HCT116 (cell line): ENCODE measurements at regions not wholly inside any gene's neighbourhood (a gene's known extent, or its start where the extent isn't known, plus 50 kb on each side); places are given as distances from the start of the nearest gene placed in this dataset.

Source experiments
- ATAC-seq: fragments of 200-7000 bp; cut with Tn5 transposase; 2 replicates; pipeline ENCODE4 v1.9.1; 2020; ENCODE audit warnings: mild to moderate bottlenecking, moderate library complexity
- BruUV-seq: library from RNA; stranded (reverse); fragments of 400-500 nt; replicated peaks from 2 replicates; lab custom pipeline; 2021; lab: Mats Ljungman, UMichigan
- CTCF ChIA-PET: fragments of 300-600 bp; sonication (Branson Sonifier 250); formaldehyde crosslinking; loops from one replicate; lab custom pipeline; 2021; ENCODE audit warnings: antibody characterized with exemption; lab: Charles Lee
- POLR2A ChIA-PET: fragments of 300-600, 350-600 bp; sonication (Branson Sonifier 250); formaldehyde crosslinking; loops from one replicate; lab custom pipeline; 2021; ENCODE audit warnings: antibody characterized with exemption; lab: Charles Lee
- RAD21 ChIA-PET, 2 experiments: fragments of 300-600 bp; sonication (Branson Sonifier 250); formaldehyde crosslinking; loops; one replicate each; lab custom pipeline; 2023; ENCODE audit warnings: low total read pairs in 2 of 2; ENCODE audit not compliant: uncharacterized antibody in 2 of 2, unreplicated experiment in 2 of 2, low non-redundant PET in 1 of 2; lab: Charles Lee
- DNase-seq: peaks from one replicate; pipeline ENCODE4 v3.0.0-alpha.2; 2010; ENCODE audit warnings: low read depth, low spot score
- H2AFZ ChIP-seq: fragments of 200-600 bp; shearing (Covaris generic), sonication (generic); 2 replicates; pipeline ENCODE4 v1.6.1; 2017; ENCODE audit warnings: low read depth, mixed run types, mixed read lengths, antibody characterized with exemption, low read length; ENCODE audit not compliant: poor library complexity, severe bottlenecking
- H3K27ac ChIP-seq: 2 replicates; pipeline ENCODE4 v1.5.1; 2012; ENCODE audit warnings: low read depth, low read length
- H3K27me3 ChIP-seq: fragments of 200-600 bp; sonication (generic); 2 replicates; pipeline ENCODE4 v1.6.1; 2016; ENCODE audit warnings: mixed run types, low read length, mixed read lengths; ENCODE audit not compliant: insufficient read depth
- H3K36me3 ChIP-seq, 2 experiments: fragments of 200-500 bp in 1 of 2; fragments of 200-600 bp in 1 of 2; sonication (Bioruptor generic) in 1 of 2; sonication (generic) in 1 of 2; 2 replicates each; pipeline versions ENCODE4 v1.5.1 to v1.6.1; 2014 to 2016; ENCODE audit warnings: low read length in 2 of 2, inconsistent platforms in 1 of 2, mixed read lengths in 1 of 2, mixed run types in 1 of 2; ENCODE audit not compliant: insufficient read depth in 2 of 2, control insufficient read depth in 1 of 2
- H3K4me1 ChIP-seq, 2 experiments: fragments of 200-600 bp in 1 of 2; sonication (generic) in 1 of 2; 2 replicates each; pipeline versions ENCODE4 v1.5.1 to v1.6.1; 2012 to 2017; ENCODE audit warnings: low read length in 2 of 2, inconsistent platforms in 1 of 2, mild to moderate bottlenecking in 1 of 2, mixed read lengths in 1 of 2, mixed run types in 1 of 2, moderate library complexity in 1 of 2; ENCODE audit not compliant: insufficient read depth in 2 of 2, control insufficient read depth in 1 of 2
- H3K4me2 ChIP-seq: fragments of 200-600 bp; sonication (generic); 2 replicates; pipeline ENCODE4 v1.6.1; 2017; ENCODE audit warnings: mixed run types, low read length, mixed read lengths
- H3K4me3 ChIP-seq, 2 experiments: fragments of 200-600 bp in 1 of 2; sonication (generic) in 1 of 2; replicated peaks in 1 of 2; 2 replicates each; pipeline ENCODE4 v1.5.1; 2011 to 2016; ENCODE audit warnings: low read length in 2 of 2, control low read depth in 1 of 2, low read depth in 1 of 2, mild to moderate bottlenecking in 1 of 2, mixed read lengths in 1 of 2, mixed run types in 1 of 2
- H3K79me2 ChIP-seq: fragments of 200-600 bp; sonication (generic); 2 replicates; pipeline ENCODE4 v1.6.1; 2017; ENCODE audit warnings: mild to moderate bottlenecking, mixed run types, low read length, moderate library complexity, mixed read lengths; ENCODE audit not compliant: insufficient read depth
- H3K9ac ChIP-seq: fragments of 200-600 bp; sonication (generic); 2 replicates; pipeline ENCODE4 v1.6.1; 2016; ENCODE audit warnings: low read length, mixed read lengths
- H3K9me2 ChIP-seq: fragments of 200-600 bp; sonication (generic), shearing (Covaris generic); 2 replicates; pipeline ENCODE4 v1.6.1; 2017; ENCODE audit warnings: mixed run types, mild to moderate bottlenecking, moderate library complexity; ENCODE audit not compliant: insufficient read depth
- H3K9me3 ChIP-seq, 2 experiments: fragments of 200-500 bp in 1 of 2; fragments of 200-600 bp in 1 of 2; sonication (Bioruptor generic) in 1 of 2; sonication (generic) in 1 of 2; 2 replicates each; pipeline ENCODE4 v1.6.1; 2014 to 2017; ENCODE audit warnings: low read length in 2 of 2, mixed read lengths in 2 of 2, inconsistent platforms in 1 of 2, low read depth in 1 of 2, mild to moderate bottlenecking in 1 of 2, mixed run types in 1 of 2, moderate library complexity in 1 of 2; ENCODE audit not compliant: control insufficient read depth in 1 of 2, insufficient read depth in 1 of 2
- H4K20me1 ChIP-seq: fragments of 200-600 bp; sonication (generic), shearing (Covaris generic); 2 replicates; pipeline ENCODE4 v1.6.1; 2017; ENCODE audit warnings: mixed run types, mild to moderate bottlenecking, moderate library complexity; ENCODE audit not compliant: insufficient read depth
- CBX3 ChIP-seq: IDR thresholded peaks from 2 replicates; pipeline ENCODE4 v1.6.1; 2012; ENCODE audit warnings: low read depth
- CEBPB ChIP-seq: IDR thresholded peaks from 2 replicates; pipeline ENCODE4 v1.6.1; 2012; ENCODE audit warnings: low read depth
- EGR1 ChIP-seq: IDR thresholded peaks from 2 replicates; pipeline ENCODE4 v1.6.1; 2012; ENCODE audit warnings: low read depth
- ELF1 ChIP-seq: IDR thresholded peaks from 2 replicates; pipeline ENCODE4 v1.6.1; 2012; ENCODE audit warnings: low read depth, borderline replicate concordance
- EZH2 ChIP-seq: fragments of 200-600 bp; sonication (generic); IDR thresholded peaks from 2 replicates; pipeline ENCODE4 v1.6.1; 2017; ENCODE audit warnings: antibody characterized with exemption, mixed run types
- EZH2phosphoT487 ChIP-seq: fragments of 200-600 bp; IDR thresholded peaks from 2 replicates; pipeline ENCODE4 v1.6.1; 2018; ENCODE audit warnings: antibody characterized with exemption, borderline replicate concordance
- FOSL1 ChIP-seq: IDR thresholded peaks from 2 replicates; pipeline ENCODE4 v1.6.1; 2012; ENCODE audit warnings: low read depth
- JUND ChIP-seq: IDR thresholded peaks from 2 replicates; pipeline ENCODE4 v1.6.1; 2012
- POLR2A ChIP-seq: IDR thresholded peaks from 2 replicates; pipeline ENCODE4 v1.7.0; 2011; ENCODE audit warnings: borderline replicate concordance; ENCODE audit not compliant: insufficient read depth, insufficient read length; ENCODE audit errors: extremely low read depth
- POLR2AphosphoS5 ChIP-seq: IDR thresholded peaks from 2 replicates; pipeline ENCODE4 v1.6.1; 2011; ENCODE audit warnings: mild to moderate bottlenecking, low read depth, low read length, moderate library complexity
- RAD21 ChIP-seq: IDR thresholded peaks from 2 replicates; pipeline ENCODE4 v1.6.1; 2012; ENCODE audit warnings: low read depth, mild to moderate bottlenecking
- SIN3A ChIP-seq: IDR thresholded peaks from 2 replicates; pipeline ENCODE4 v1.6.1; 2012; ENCODE audit warnings: low read depth
- TCF7L2 ChIP-seq: IDR thresholded peaks from 2 replicates; pipeline ENCODE4 v1.7.0; 2011; ENCODE audit warnings: borderline replicate concordance, inconsistent platforms; ENCODE audit not compliant: insufficient read depth, insufficient read length; ENCODE audit errors: extremely low read depth
- ZFX ChIP-seq: fragments of 450-650 bp; IDR thresholded peaks from 2 replicates; pipeline ENCODE4 v1.6.1; 2017
- intact Hi-C: fragments of 100-400 bp; cut with micrococcal nuclease; formaldehyde crosslinking; loops from 2 replicates; pipeline ENCODE4 v1.10.0; 2022
- TF ChIP-seq, protein P1 (sequence below): IDR thresholded peaks from 2 replicates; pipeline ENCODE4 v1.6.1; 2012; ENCODE audit warnings: low read depth
- TF ChIP-seq, protein P2 (sequence below): IDR thresholded peaks from 2 replicates; pipeline ENCODE4 v1.6.1; 2011; ENCODE audit warnings: mild to moderate bottlenecking, low read length, moderate library complexity; ENCODE audit not compliant: insufficient replicate concordance; ENCODE audit errors: extremely low read depth
- TF ChIP-seq, protein P3 (sequence below): IDR thresholded peaks from 2 replicates; pipeline ENCODE4 v1.6.1; 2012
- TF ChIP-seq, protein P4 (sequence below), 3 experiments: fragments of 200-600 bp in 1 of 3; sonication (generic) in 1 of 3; IDR thresholded peaks in 2 of 3; conservative IDR thresholded peaks in 1 of 3; 2 replicates each; pipeline ENCODE4 v1.5.1; 2012 to 2017; ENCODE audit warnings: low read depth in 2 of 3, low read length in 2 of 3, antibody characterized with exemption in 1 of 3, borderline replicate concordance in 1 of 3, control low read depth in 1 of 3, mild to moderate bottlenecking in 1 of 3, mixed read lengths in 1 of 3, mixed run types in 1 of 3, moderate library complexity in 1 of 3; ENCODE audit not compliant: insufficient read depth in 1 of 3
- TF ChIP-seq, protein P5 (sequence below): IDR thresholded peaks from 2 replicates; pipeline ENCODE4 v1.6.1; 2012

DNA sequence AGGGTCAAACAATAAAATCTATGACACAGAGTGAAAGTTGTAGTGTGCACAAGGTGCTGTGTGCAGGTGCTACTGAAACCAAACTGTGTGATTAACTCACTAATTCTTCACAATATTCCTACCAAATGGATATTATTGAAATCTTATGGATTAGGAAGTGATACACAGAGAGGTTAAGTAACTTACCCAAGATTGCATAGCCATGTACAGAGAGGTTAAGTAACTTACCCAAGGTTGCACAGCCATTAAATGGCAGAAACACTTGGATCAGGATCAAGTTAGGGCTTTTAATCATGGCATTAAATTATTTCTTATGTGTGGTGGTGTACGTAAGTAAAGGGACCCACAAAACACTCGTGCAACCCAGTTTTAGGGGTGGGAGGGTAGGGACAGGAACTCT is 771.4 kb downstream of the AACS start:
- peaks cover 3% of the 10 kb centered on the region in 2 experiments; a peak in 2 of 4 replicates for H3K9me3 ChIP-seq
- H2AFZ ChIP-seq = no peak overlapping the region
- no peaks in the 10 kb centered on the region for H3K27me3 ChIP-seq
- no peak for DNase-seq
- no peak overlapping the region for H3K4me2 ChIP-seq
- no peak for TF ChIP-seq FOSL1
- no peak for TF ChIP-seq TCF7L2
- no peak for TF ChIP-seq CEBPB
- TF ChIP-seq JUND = no peak
- TF ChIP-seq, protein P1, sequence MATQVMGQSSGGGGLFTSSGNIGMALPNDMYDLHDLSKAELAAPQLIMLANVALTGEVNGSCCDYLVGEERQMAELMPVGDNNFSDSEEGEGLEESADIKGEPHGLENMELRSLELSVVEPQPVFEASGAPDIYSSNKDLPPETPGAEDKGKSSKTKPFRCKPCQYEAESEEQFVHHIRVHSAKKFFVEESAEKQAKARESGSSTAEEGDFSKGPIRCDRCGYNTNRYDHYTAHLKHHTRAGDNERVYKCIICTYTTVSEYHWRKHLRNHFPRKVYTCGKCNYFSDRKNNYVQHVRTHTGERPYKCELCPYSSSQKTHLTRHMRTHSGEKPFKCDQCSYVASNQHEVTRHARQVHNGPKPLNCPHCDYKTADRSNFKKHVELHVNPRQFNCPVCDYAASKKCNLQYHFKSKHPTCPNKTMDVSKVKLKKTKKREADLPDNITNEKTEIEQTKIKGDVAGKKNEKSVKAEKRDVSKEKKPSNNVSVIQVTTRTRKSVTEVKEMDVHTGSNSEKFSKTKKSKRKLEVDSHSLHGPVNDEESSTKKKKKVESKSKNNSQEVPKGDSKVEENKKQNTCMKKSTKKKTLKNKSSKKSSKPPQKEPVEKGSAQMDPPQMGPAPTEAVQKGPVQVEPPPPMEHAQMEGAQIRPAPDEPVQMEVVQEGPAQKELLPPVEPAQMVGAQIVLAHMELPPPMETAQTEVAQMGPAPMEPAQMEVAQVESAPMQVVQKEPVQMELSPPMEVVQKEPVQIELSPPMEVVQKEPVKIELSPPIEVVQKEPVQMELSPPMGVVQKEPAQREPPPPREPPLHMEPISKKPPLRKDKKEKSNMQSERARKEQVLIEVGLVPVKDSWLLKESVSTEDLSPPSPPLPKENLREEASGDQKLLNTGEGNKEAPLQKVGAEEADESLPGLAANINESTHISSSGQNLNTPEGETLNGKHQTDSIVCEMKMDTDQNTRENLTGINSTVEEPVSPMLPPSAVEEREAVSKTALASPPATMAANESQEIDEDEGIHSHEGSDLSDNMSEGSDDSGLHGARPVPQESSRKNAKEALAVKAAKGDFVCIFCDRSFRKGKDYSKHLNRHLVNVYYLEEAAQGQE = no peak
- TF ChIP-seq ZFX = no peak
- TF ChIP-seq RAD21 = no peak
- TF ChIP-seq, protein P2, sequence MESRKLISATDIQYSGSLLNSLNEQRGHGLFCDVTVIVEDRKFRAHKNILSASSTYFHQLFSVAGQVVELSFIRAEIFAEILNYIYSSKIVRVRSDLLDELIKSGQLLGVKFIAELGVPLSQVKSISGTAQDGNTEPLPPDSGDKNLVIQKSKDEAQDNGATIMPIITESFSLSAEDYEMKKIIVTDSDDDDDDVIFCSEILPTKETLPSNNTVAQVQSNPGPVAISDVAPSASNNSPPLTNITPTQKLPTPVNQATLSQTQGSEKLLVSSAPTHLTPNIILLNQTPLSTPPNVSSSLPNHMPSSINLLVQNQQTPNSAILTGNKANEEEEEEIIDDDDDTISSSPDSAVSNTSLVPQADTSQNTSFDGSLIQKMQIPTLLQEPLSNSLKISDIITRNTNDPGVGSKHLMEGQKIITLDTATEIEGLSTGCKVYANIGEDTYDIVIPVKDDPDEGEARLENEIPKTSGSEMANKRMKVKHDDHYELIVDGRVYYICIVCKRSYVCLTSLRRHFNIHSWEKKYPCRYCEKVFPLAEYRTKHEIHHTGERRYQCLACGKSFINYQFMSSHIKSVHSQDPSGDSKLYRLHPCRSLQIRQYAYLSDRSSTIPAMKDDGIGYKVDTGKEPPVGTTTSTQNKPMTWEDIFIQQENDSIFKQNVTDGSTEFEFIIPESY = no peak
- TF ChIP-seq SIN3A = no peak
- TF ChIP-seq CBX3 = no peak
- TF ChIP-seq, protein P3, sequence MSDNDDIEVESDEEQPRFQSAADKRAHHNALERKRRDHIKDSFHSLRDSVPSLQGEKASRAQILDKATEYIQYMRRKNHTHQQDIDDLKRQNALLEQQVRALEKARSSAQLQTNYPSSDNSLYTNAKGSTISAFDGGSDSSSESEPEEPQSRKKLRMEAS = no peak
- TF ChIP-seq, protein P4, sequence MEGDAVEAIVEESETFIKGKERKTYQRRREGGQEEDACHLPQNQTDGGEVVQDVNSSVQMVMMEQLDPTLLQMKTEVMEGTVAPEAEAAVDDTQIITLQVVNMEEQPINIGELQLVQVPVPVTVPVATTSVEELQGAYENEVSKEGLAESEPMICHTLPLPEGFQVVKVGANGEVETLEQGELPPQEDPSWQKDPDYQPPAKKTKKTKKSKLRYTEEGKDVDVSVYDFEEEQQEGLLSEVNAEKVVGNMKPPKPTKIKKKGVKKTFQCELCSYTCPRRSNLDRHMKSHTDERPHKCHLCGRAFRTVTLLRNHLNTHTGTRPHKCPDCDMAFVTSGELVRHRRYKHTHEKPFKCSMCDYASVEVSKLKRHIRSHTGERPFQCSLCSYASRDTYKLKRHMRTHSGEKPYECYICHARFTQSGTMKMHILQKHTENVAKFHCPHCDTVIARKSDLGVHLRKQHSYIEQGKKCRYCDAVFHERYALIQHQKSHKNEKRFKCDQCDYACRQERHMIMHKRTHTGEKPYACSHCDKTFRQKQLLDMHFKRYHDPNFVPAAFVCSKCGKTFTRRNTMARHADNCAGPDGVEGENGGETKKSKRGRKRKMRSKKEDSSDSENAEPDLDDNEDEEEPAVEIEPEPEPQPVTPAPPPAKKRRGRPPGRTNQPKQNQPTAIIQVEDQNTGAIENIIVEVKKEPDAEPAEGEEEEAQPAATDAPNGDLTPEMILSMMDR (IDR thresholded peaks at IDR 0.05 in 2 of 3, conservative IDR thresholded peaks at IDR 0.05 in 1 of 3; ENCODE audit: borderline replicate concordance in 1 of 3, insufficient read depth in 1 of 3, low read depth in 2 of 3, low read length in 2 of 3) = no peak
- no peak for TF ChIP-seq POLR2AphosphoS5
- TF ChIP-seq ELF1 = no peak
- no peak for TF ChIP-seq EGR1
- TF ChIP-seq EZH2 = no peak
- no peak for TF ChIP-seq EZH2phosphoT487
- TF ChIP-seq POLR2A = no peak
- TF ChIP-seq, protein P5, sequence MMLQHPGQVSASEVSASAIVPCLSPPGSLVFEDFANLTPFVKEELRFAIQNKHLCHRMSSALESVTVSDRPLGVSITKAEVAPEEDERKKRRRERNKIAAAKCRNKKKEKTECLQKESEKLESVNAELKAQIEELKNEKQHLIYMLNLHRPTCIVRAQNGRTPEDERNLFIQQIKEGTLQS = no peak
- no peak for ATAC-seq
- no peaks in the 10 kb centered on the region for H3K79me2 ChIP-seq
- POLR2A ChIA-PET = no interaction called here
- no TSS peak for BruUV-seq
- H3K9me2 ChIP-seq = no peaks in the 10 kb centered on the region
- H3K27ac ChIP-seq = no peak overlapping the region
- no peaks in the 10 kb centered on the region for H3K36me3 ChIP-seq
- H3K4me1 ChIP-seq = no peaks in the 10 kb centered on the region
- RAD21 ChIA-PET = no interaction called here
- no peak overlapping the region for H3K9ac ChIP-seq
- CTCF ChIA-PET = no interaction called here
- no peak overlapping the region for H3K4me3 ChIP-seq
- intact Hi-C loops = no loop called here
- no peaks in the 10 kb centered on the region for H4K20me1 ChIP-seq
